Upper lobe of left lung (tissue), 4 donors: ENCODE measurements at regions not wholly inside any gene's neighbourhood (a gene's known extent, or its start where the extent isn't known, plus 50 kb on each side); places are given as distances from the start of the nearest gene placed in this dataset.

ENCODE experiments used
- POLR2A ChIP-seq, 4 donors: fragments of 450-650 bp; IDR thresholded peaks; one replicate each; pipeline ENCODE4 v1.5.1; 2016 to 2017; ENCODE audit warnings: antibody characterized with exemption in 4 of 4, mild to moderate bottlenecking in 2 of 4
- POLR2AphosphoS5 ChIP-seq, 2 donors: sonication (generic); formaldehyde crosslinking; IDR thresholded peaks; one replicate each; pipeline ENCODE4 v1.5.1; 2017; ENCODE audit warnings: antibody characterized with exemption in 2 of 2
- TF ChIP-seq, protein P1 (sequence below), 6 experiments: fragments of 450-650 bp in 4 of 6; fragments of 200-600 bp in 2 of 6; sonication (generic) in 2 of 6; IDR thresholded peaks; one replicate each; pipeline ENCODE4 v1.5.1; 2016 to 2019; ENCODE audit warnings: antibody characterized with exemption in 6 of 6

DNA sequence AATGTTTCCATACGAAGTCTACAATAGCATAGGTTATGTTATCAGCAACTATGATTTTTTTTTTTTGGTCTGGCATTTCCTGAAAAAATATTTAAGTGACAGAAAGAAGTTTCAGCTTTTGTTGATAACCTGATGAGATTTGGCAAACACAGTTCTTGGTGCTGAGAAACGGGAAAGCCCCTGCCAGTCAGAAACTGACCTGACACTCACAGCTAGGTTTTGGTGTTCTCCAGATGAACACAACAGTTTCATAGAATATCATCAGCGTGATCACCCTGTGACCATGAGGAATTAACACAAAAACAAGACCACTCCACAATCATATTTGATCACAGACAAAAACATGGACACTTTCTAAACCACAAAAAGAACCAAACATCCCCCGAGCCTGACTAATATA is 152.5 kb upstream of the DCAF8L1 start:
- TF ChIP-seq, protein P1, sequence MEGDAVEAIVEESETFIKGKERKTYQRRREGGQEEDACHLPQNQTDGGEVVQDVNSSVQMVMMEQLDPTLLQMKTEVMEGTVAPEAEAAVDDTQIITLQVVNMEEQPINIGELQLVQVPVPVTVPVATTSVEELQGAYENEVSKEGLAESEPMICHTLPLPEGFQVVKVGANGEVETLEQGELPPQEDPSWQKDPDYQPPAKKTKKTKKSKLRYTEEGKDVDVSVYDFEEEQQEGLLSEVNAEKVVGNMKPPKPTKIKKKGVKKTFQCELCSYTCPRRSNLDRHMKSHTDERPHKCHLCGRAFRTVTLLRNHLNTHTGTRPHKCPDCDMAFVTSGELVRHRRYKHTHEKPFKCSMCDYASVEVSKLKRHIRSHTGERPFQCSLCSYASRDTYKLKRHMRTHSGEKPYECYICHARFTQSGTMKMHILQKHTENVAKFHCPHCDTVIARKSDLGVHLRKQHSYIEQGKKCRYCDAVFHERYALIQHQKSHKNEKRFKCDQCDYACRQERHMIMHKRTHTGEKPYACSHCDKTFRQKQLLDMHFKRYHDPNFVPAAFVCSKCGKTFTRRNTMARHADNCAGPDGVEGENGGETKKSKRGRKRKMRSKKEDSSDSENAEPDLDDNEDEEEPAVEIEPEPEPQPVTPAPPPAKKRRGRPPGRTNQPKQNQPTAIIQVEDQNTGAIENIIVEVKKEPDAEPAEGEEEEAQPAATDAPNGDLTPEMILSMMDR (IDR thresholded peaks at IDR 0.05), result no peak
- TF ChIP-seq POLR2A (IDR thresholded peaks at IDR 0.05) (no peak), POLR2AphosphoS5 (IDR thresholded peaks at IDR 0.05) (no peak)
